ENCODE measurements at regions not wholly inside any gene's neighbourhood (a gene's known extent, or its start where the extent isn't known, plus 50 kb on each side); places are given as distances from the start of the nearest gene placed in this dataset.

DNA sequence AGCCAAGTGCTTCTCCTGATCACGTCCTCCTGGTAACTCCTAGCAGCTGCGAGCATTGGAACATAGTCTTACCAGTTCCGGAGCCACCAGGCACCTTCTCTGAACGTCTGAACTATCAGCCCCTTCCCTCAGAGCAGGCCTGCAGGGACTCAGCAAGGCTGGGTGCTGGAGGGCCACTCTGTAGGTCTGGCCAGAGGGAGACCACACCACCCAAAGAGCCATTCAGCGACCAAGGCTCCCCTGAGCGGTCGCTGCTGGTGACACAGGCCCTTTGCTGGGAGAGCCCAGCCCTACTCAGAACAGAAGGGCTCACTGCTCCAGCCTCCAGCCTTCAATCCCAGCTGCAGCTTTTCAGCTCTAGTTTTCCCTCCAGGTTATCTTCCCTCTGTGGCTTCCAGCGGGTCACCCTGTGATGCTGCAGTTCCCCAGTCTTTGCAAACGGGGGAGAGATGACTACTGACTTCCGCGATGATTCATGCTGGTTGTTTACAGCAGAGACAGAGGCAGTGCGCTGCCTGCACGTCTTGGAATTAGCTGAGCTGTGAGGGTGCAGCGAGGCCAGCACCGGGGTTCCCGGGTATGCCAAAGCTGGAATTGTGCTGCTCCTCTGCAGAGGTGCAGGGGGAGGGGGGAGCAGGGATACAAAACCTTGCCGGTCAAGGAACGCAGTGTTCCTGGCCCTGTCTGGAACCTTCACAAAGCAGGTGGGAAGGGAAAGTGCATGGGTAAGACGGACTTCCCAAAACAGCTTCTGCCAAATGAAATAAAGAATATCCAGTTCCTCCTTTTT, 161.4 kb downstream of the LY86 start:
- peak overlapping the region; percentile 67 for H3K4me2 ChIP-seq (ENCODE audit: insufficient read depth, low read length)
- WGBS (ENCODE audit: insufficient coverage, low coverage, missing lambda C conversion rate), result 14% methylated on average over 19 of the region's 19 CpGs
- peak overlapping the region; percentile 74; the same call in 2 of the 3 replicates for H3K27ac ChIP-seq (ENCODE audit: extremely low read depth, low read depth, low read length)
- no peak overlapping the region for H3K4me3 ChIP-seq
- no peaks in the 10 kb centered on the region for H4K20me1 ChIP-seq (replicated peaks; ENCODE audit: control insufficient read depth, insufficient read depth, low read length)
- H2AFZ ChIP-seq (ENCODE audit: low read depth, low read length), result peak overlapping the region; percentile 92
- H3K79me2 ChIP-seq (ENCODE audit: control insufficient read depth, insufficient read depth, low read length), result no peaks in the 10 kb centered on the region
- H3K36me3 ChIP-seq (ENCODE audit: control insufficient read depth, insufficient read depth, low read length), result no peaks in the 10 kb centered on the region
- peak; percentile 64 to 93 (median 80) for DNase-seq (ENCODE audit: extremely low read depth in 1 of 4, low spot score in 3 of 4)
- no peaks in the 10 kb centered on the region for H3K9me1 ChIP-seq (ENCODE audit: control insufficient read depth, insufficient read depth, low read length)
- intact Hi-C loops (cut with micrococcal nuclease), result loop anchor here (5.0 to 10.0 kb wide), 2 partner anchors 73 to 195 kb away; no protein-coding TSS in a partner anchor
- H3K9ac ChIP-seq (ENCODE audit: insufficient read depth in 1 of 2, low read depth in 2 of 2, low read length in 2 of 2), result peak overlapping the region; percentile 57 to 72
- peaks cover 37 to 38% of the 10 kb centered on the region in 2 experiments for H3K4me1 ChIP-seq (replicated peaks in 1 of 2; ENCODE audit: control insufficient read depth in 2 of 2, insufficient read depth in 2 of 2, low read length in 2 of 2)
- peak; percentile 95 for ATAC-seq
- in situ Hi-C loops (cut with MboI), result no loop called here
- ChIA-PET POLR2A (interaction anchor here (0.5 to 1.7 kb wide), 10 partner anchors 9 to 838 kb away, joined by 3 to 12 read pairs (median 4); no protein-coding TSS in a partner anchor), CTCF (ENCODE audit: low intra/inter-chr PET ratio) (no interaction called here)
- BruUV-seq (replicated peaks), result TSS peak; percentile 43
- FAIRE-seq, result peak; percentile 99
- no peaks in the 10 kb centered on the region for H3K9me3 ChIP-seq (replicated peaks; ENCODE audit: control insufficient read depth, insufficient read depth, low read depth, low read length)
- H3K27me3 ChIP-seq (ENCODE audit: control insufficient read depth in 2 of 2, insufficient read depth in 2 of 2, low read length in 2 of 2), result no peaks in the 10 kb centered on the region
- TF ChIP-seq MEIS2 (IDR thresholded peaks at IDR 0.05; ENCODE audit: partially characterized antibody) (peak; percentile 81), ARNT (IDR thresholded peaks at IDR 0.05) (0 out of 4 replicates have a peak, but pooled peaks of 1 of the 2 experiments have one; percentile 67), YY1 (IDR thresholded peaks at IDR 0.05; ENCODE audit: borderline replicate concordance in 1 of 3, control insufficient read depth in 1 of 3, extremely low read depth in 1 of 3, insufficient read depth in 3 of 3, insufficient read length in 1 of 3, insufficient replicate concordance in 2 of 3, low read depth in 1 of 3, low read length in 2 of 3) (peak in 1 of 3 experiments; percentile 16), ZEB2 (IDR thresholded peaks at IDR 0.05) (peak; percentile 71), RBFOX2 (IDR thresholded peaks at IDR 0.05; ENCODE audit: low read depth, low read length) (peak; percentile 54), ZSCAN32 (CRISPR knock-in tag; IDR thresholded peaks at IDR 0.05) (no peak), ZNF316 (IDR thresholded peaks at IDR 0.05) (peak; percentile 54; the same call in 1 of the 2 replicates), ZNF197 (CRISPR knock-in tag; IDR thresholded peaks at IDR 0.05; ENCODE audit: low read depth) (peak; percentile 54; the same call in 1 of the 2 replicates), CREB1 (IDR thresholded peaks at IDR 0.05) (peak; percentile 66; the same call in 1 of the 2 replicates), CREB1 (CRISPR knock-in tag; IDR thresholded peaks at IDR 0.05) (no peak), SUPT5H (IDR thresholded peaks at IDR 0.05) (0 out of 2 replicates have a peak, but pooled peaks have one; percentile 21), DIDO1 (tag; IDR thresholded peaks at IDR 0.05; ENCODE audit: low read depth) (0 out of 2 replicates have a peak, but pooled peaks have one; percentile 48), CREM (IDR thresholded peaks at IDR 0.05; ENCODE audit: low read depth) (peak; percentile 85), TCF7 (IDR thresholded peaks at IDR 0.05; ENCODE audit: borderline replicate concordance) (0 out of 2 replicates have a peak, but pooled peaks have one; percentile 27), KLF6 (CRISPR knock-in tag; IDR thresholded peaks at IDR 0.05; ENCODE audit: borderline replicate concordance) (no peak; the same call in 1 of the 2 replicates), NR2C1 (IDR thresholded peaks at IDR 0.05) (no peak), NR2C1 (tag; IDR thresholded peaks at IDR 0.05) (peak; percentile 63), LARP7 (IDR thresholded peaks at IDR 0.05) (no peak), ZNF785 (CRISPR knock-in tag; IDR thresholded peaks at IDR 0.05) (no peak)
- TF ChIP-seq, protein P1, sequence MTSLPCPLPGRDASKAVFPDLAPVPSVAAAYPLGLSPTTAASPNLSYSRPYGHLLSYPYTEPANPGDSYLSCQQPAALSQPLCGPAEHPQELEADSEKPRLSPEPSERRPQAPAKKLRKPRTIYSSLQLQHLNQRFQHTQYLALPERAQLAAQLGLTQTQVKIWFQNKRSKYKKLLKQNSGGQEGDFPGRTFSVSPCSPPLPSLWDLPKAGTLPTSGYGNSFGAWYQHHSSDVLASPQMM (CRISPR knock-in tag; IDR thresholded peaks at IDR 0.05), result no peak
- TF ChIP-seq, protein P2, sequence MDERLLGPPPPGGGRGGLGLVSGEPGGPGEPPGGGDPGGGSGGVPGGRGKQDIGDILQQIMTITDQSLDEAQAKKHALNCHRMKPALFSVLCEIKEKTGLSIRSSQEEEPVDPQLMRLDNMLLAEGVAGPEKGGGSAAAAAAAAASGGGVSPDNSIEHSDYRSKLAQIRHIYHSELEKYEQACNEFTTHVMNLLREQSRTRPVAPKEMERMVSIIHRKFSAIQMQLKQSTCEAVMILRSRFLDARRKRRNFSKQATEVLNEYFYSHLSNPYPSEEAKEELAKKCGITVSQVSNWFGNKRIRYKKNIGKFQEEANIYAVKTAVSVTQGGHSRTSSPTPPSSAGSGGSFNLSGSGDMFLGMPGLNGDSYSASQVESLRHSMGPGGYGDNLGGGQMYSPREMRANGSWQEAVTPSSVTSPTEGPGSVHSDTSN (CRISPR knock-in tag; IDR thresholded peaks at IDR 0.05; ENCODE audit: low read depth), result no peak
- TF ChIP-seq, protein P2 (tag; conservative IDR thresholded peaks at IDR 0.05; ENCODE audit: low read depth), result peak; percentile 53

All from K562 (cell line).